Naive B cell (primary cell): ENCODE measurements at regions not wholly inside any gene's neighbourhood (a gene's known extent, or its start where the extent isn't known, plus 50 kb on each side); places are given as distances from the start of the nearest gene placed in this dataset.

ENCODE experiments used
- ATAC-seq, 2 donors: fragments of 150-1000 bp; cut with Tn5 transposase; 2 replicates each; pipeline ENCODE4 v1.10.0; 2021; ENCODE audit warnings: low read depth in 2 of 2, mild to moderate bottlenecking in 2 of 2, moderate library complexity in 2 of 2
- DNase-seq: peaks from one replicate; pipeline ENCODE4 v3.0.0; 2022
- H3K27ac Mint-ChIP-seq, 6 donors: one replicate each; pipeline ENCODE4 v1.8.0; 2020 to 2022; ENCODE audit warnings: mild to moderate bottlenecking in 6 of 6, mixed read lengths in 6 of 6, moderate library complexity in 5 of 6, inconsistent platforms in 2 of 6
- H3K27me3 Mint-ChIP-seq, 3 donors: one replicate each; pipeline ENCODE4 v1.8.0; 2021 to 2022; ENCODE audit warnings: mixed read lengths in 3 of 3, mild to moderate bottlenecking in 1 of 3
- H3K36me3 Mint-ChIP-seq, 2 donors: one replicate each; pipeline ENCODE4 v1.8.0; 2020 to 2022; ENCODE audit warnings: mixed read lengths in 2 of 2, inconsistent platforms in 1 of 2, mild to moderate bottlenecking in 1 of 2
- H3K4me1 Mint-ChIP-seq, 3 donors: one replicate each; pipeline ENCODE4 v1.8.0; 2020 to 2022; ENCODE audit warnings: mixed read lengths in 3 of 3, inconsistent platforms in 1 of 3, mild to moderate bottlenecking in 1 of 3, moderate library complexity in 1 of 3
- H3K4me3 Mint-ChIP-seq, 8 donors: one replicate each; pipeline ENCODE4 v1.8.0; 2020 to 2022; ENCODE audit warnings: mild to moderate bottlenecking in 8 of 8, mixed read lengths in 8 of 8, moderate library complexity in 8 of 8, inconsistent platforms in 2 of 8
- H3K9me3 Mint-ChIP-seq, 7 donors: one replicate each; pipeline ENCODE4 v1.8.0; 2020 to 2022; ENCODE audit warnings: mixed read lengths in 7 of 7, mild to moderate bottlenecking in 5 of 7, inconsistent platforms in 2 of 7, moderate library complexity in 1 of 7

DNA sequence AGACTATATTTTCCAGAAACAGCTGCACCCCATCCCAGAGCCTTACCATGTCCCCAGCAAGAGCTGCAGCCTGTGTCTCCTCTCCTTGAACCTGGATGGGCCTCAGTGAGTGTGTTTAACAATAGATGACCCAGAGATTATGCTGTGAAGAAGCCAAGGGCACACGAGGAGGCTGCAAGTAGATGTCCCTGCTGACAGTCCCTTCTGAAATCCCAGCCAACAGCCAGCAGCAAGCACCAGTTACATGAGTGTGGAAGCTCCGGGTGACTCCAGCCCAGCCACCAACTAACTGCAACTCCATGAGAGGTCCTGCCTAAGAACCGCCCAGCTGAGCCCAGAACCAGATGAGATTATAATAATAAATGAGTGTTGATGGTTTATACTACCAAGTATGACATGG lies 191.7 kb downstream of the BCL11B start:
- DNase-seq (no peak), ATAC-seq (no peak)
- Mint-ChIP-seq H3K4me1 (no peaks in the 10 kb centered on the region), H3K9me3 (peaks cover 4 to 16% (median 10%) of the 10 kb centered on the region in 7 donors), H3K27me3 (no peaks in the 10 kb centered on the region), H3K36me3 (no peaks in the 10 kb centered on the region), H3K27ac (no peak overlapping the region), H3K4me3 (no peak overlapping the region)

DNA sequence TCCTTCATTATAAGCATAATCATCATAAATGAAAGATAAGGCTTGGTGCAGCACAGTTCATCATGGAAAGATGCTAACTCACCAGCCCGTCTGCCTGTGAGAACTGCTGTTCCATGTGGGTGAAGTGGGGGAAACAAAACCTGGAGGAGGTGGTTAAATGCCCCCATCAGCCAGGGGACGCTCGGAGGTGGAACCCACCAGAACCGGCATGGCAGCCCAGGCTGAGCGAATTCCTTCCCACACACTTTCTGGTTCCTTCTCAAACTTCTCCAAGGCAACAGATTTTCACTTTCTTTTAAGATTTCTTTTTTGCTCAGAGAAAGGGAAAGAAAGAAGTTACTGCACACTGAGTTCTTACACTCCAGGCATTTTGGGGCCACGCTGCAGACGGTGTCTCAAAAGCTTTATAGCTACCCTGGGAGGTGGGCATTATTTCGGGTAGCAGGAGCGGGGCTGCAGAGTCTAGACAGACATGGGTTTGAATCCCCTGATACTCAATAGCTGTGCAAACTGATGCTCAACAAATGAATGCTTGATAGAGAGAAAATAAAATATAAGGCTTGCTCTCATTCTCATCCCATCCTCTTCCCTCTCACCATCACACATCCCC lies 190.7 kb downstream of the BCL11B start:
- ATAC-seq (no peak), DNase-seq (no peak)
- Mint-ChIP-seq H3K9me3 (peaks cover 4 to 13% (median 8%) of the 10 kb centered on the region in 7 donors), H3K36me3 (no peaks in the 10 kb centered on the region), H3K27me3 (no peaks in the 10 kb centered on the region), H3K27ac (no peak overlapping the region), H3K4me1 (no peaks in the 10 kb centered on the region), H3K4me3 (no peak overlapping the region)

DNA sequence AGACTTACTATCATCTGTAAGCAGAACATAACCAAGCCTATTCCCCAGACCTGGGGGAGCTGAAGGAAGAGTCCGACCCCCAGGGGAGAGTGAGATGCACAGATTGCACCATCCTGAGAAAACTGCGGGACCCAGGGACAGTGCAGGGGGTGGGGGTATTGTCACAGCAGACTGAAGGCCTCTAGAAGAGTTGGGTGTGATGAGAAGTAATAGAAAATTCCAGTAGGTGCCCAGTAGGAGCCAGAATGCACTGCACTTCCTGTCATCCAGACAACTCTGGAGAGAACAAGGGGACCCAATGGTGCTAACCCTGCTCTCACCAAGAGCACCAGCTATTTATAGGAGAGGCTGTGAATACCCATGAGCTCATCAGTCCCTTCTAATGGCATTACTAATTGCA lies 190.1 kb downstream of the BCL11B start:
- Mint-ChIP-seq H3K4me3 (no peak overlapping the region), H3K27ac (no peak overlapping the region), H3K27me3 (no peaks in the 10 kb centered on the region), H3K36me3 (no peaks in the 10 kb centered on the region), H3K4me1 (no peaks in the 10 kb centered on the region), H3K9me3 (peaks cover 4 to 15% (median 8%) of the 10 kb centered on the region in 7 donors)
- no peak for ATAC-seq
- DNase-seq, result no peak

DNA sequence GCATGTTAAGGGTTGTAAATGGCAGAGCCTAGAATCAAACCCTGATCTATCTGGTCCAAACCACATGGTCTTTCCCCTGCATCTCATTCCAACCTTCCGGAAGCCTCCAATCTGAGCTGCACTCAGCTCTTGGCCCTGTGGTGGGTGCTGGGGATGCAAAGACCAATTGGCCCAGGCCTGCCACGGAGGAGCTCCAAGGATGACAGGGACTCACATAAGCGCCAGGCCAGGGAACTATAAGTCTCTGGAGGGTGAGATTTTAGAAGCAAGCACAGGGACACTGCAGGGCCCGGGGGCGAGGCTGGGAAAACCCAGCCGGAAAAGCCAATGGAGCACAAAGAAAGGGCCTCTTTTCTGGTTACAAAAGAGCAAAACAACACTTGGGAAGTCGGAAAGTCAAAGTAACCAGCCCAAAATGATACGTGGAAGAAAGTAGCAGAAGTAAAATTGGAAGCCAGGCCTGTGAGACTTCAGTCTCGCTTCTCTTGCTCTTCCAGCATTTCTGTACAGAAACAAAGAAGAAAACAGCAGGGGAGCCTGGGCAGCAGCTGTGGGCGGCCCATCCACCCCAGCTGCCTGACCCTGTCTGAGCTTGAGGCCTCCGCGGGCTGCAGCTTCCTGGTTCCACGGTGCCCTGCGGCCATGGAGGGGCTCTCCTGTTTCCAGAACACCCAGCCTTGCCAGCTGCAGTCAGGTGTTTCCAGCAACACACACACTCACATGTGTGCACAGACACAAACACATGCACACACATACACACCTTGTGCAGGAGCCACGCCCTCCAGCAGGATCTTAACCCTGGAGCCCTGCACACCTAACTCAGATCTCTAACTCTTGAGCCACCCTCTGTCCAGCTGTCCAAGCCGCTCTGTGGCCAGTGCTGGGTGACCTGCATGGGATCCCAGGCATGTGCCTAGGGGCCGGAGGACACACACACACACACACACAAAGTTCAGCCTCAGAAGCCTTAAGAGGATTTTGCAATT lies 178.2 kb downstream of the BCL11B start:
- H3K27ac Mint-ChIP-seq, result no peak overlapping the region
- H3K4me3 Mint-ChIP-seq, result no peak overlapping the region
- H3K27me3 Mint-ChIP-seq, result peaks cover 0 to 3% (median 0%) of the 10 kb centered on the region in 3 donors
- ATAC-seq (no peak), DNase-seq (no peak)
- H3K36me3 Mint-ChIP-seq, result no peaks in the 10 kb centered on the region
- no peaks in the 10 kb centered on the region for H3K4me1 Mint-ChIP-seq
- H3K9me3 Mint-ChIP-seq, result peaks cover 0 to 18% (median 7%) of the 10 kb centered on the region in 7 donors

DNA sequence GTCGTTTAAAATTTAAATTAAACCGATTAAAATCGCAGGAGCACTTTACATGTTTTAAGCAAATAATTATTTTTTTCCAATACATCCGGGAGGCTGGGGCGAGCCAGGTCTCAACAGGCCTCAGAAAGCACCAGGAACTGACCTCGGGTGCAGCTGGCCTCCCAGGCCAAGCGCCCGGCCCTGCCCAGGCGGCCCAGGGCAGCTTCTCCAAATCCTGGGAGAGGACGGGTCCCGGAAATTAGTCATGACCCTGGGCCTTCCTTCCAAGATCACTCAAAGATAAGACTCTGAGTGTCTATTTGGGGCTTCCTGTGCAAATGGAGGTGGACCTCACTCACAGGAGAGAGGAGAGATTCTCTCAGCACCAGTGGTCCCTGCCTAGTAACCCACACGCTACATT lies 177.1 kb downstream of the BCL11B start:
- Mint-ChIP-seq H3K4me1 (no peaks in the 10 kb centered on the region), H3K27ac (peak overlapping the region in 1 of 6 donors; percentile 93)

DNA sequence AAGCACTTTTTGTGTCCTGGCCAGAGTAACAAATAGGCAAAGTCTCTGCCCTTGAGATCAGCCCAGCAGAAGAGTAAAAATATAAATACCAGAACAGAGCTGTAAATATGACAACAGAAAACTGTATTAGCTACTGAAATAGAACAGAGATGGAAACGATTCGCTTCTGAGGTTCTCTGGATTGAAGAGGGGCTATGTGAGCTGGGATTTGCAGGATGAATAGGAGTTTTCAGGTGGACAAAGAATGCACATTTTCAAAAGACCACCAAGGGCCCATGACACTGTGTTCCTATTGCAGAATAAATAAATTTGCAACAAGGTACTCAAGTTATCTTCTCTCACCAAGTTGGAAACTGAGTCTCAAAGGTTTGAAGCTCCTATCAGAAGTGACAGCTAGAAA lies 176.6 kb downstream of the BCL11B start:
- no peak overlapping the region for H3K4me3 Mint-ChIP-seq
- H3K27ac Mint-ChIP-seq, result no peak overlapping the region
- H3K27me3 Mint-ChIP-seq, result no peaks in the 10 kb centered on the region
- H3K9me3 Mint-ChIP-seq, result peaks cover 4 to 18% (median 7%) of the 10 kb centered on the region in 7 donors
- no peaks in the 10 kb centered on the region for H3K36me3 Mint-ChIP-seq
- no peaks in the 10 kb centered on the region for H3K4me1 Mint-ChIP-seq
- DNase-seq, result no peak
- ATAC-seq, result no peak

More for the DNA sequence above, 177.1 kb downstream of the BCL11B start:
- peaks cover 2 to 18% (median 7%) of the 10 kb centered on the region in 7 donors for H3K9me3 Mint-ChIP-seq
- no peak for ATAC-seq
- no peak overlapping the region for H3K4me3 Mint-ChIP-seq
- no peaks in the 10 kb centered on the region for H3K36me3 Mint-ChIP-seq
- no peak for DNase-seq
- H3K27me3 Mint-ChIP-seq, result no peaks in the 10 kb centered on the region

DNA sequence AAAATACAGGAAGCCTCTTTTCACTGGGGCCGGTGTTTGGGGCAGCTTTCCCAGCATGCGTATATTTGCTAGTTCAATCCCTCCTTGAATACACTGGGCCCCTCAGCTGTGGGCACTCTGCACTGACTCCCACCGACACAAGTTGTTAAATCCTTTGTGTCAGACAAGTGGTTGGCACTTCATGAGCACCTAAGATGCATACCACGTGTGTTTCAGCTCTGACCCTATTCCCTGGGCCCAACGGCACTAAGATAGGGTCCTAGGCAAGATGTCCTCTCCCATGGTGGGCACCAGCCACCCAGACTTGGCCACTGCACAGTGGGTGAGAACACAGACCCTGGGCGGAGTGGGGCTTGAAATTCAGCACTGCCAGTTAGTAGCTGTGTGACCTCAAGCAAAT lies 173.8 kb downstream of the BCL11B start:
- Mint-ChIP-seq H3K27me3 (no peaks in the 10 kb centered on the region), H3K36me3 (no peaks in the 10 kb centered on the region), H3K9me3 (peaks cover 0 to 9% (median 4%) of the 10 kb centered on the region in 7 donors), H3K4me3 (no peak overlapping the region), H3K27ac (no peak overlapping the region), H3K4me1 (no peaks in the 10 kb centered on the region)
- ATAC-seq (no peak), DNase-seq (no peak)

DNA sequence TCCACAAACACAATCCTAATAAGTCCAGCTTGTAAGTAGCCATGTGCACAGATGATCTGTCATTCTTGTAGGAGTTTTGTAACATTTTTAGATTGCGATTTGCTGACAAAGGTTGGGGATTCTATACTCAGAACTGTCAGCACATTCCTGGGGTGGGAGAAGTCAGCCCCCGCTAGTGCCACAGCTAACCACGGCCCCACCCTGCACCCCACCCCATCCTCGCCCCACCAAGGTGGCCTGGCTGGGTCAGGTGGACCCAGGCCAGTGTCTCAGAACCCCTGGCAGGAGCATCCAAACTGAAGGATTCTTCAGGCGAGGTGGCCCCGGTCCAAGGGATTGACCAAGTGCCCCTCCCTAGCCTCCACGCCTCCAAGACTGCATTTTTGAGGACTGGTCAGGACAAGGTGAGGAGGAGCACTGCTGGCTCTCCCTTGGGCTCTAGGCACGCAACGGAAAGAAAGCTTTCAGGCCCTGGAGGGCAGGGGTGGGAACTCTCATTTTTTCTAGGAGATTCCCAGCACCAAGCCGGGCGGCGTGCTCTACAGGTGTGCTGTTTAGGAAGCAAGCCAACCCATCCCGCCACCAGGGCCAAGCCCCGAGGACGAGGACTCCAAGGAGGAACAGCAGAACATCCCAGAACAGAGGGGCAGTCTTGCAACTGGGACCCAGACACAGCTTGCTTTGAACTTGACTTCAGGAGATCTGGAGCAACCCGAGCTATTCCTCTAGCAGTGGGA lies 172.8 kb downstream of the BCL11B start:
- no peak for DNase-seq
- Mint-ChIP-seq H3K4me1 (no peaks in the 10 kb centered on the region), H3K9me3 (peaks cover 1 to 7% (median 4%) of the 10 kb centered on the region in 7 donors), H3K27ac (no peak overlapping the region), H3K4me3 (no peak overlapping the region), H3K36me3 (no peaks in the 10 kb centered on the region), H3K27me3 (no peaks in the 10 kb centered on the region)
- no peak for ATAC-seq

DNA sequence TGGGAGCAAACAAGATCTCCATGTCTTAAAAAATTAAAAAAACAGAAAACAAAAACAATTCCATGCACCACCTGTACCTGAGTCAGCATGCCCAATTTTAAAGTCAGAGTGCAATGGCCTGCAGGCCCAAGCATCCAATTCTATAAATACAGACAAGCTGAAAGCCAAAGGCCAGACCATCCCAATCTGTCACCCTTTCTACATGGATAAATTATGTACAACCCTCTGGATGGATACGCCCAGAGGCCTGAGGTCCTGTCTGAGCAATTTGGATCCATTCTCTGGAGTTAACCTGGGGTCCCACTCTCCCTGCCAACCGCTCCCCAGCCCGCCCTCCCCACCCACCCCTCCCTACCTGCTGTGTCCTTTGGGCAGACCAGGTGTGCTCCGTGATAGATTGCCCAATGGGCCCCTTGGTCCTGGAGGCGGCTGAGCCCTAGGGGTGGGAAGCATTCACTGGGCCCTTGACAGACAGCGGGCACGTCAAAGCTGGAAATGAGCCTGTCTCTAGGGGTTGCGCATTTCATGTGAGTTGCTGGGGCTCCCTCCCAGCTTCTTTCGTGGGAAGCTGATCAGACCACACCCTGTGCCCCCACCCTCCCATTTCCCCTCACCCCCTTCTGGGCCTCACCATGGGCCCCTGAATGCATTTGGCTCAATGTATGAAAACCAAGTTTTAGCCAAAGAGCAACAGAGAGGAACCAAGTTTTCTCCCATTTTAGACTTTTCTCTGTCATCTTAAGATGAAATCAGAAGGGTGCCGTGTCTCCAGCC lies 171.3 kb downstream of the BCL11B start:
- no peak for ATAC-seq
- H3K36me3 Mint-ChIP-seq, result peaks cover 3 to 7% of the 10 kb centered on the region in 2 donors
- DNase-seq, result no peak
- no peak overlapping the region for H3K27ac Mint-ChIP-seq
- H3K27me3 Mint-ChIP-seq, result no peaks in the 10 kb centered on the region
- no peaks in the 10 kb centered on the region for H3K4me1 Mint-ChIP-seq
- peaks cover 4 to 20% (median 10%) of the 10 kb centered on the region in 7 donors for H3K9me3 Mint-ChIP-seq
- no peak overlapping the region for H3K4me3 Mint-ChIP-seq

DNA sequence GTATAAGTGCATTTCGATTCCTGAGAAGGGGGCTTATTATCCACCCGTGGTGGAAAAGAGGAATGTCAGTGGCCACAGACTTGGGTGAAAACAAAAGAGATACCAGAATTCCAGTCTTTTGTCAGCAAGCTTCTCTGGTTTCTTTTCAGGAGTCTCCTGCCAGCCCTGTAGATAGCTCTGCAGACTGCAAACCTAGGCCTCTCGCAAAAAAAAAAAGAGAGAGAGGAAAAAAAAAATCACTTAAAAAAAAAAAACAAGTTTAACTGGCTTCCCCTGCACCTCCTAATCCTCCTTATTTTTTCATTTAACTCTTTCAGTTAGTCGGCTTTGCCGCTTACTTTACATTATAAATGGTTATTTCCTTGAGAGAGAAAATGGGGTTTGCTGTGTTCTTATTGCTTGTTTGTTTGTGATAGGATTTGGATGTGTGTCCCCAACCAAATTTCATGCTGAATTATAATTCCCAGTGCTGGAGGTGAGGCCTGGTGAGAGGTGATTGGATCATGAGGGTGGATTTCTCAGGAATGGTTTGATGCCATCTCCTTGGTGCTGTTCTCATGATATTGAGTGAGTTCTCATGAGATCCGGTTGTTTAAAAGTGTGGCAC lies 170.0 kb downstream of the BCL11B start:
- Mint-ChIP-seq H3K4me3 (no peak overlapping the region), H3K4me1 (no peaks in the 10 kb centered on the region), H3K36me3 (peaks cover 5 to 7% of the 10 kb centered on the region in 2 donors), H3K27ac (no peak overlapping the region), H3K27me3 (no peaks in the 10 kb centered on the region), H3K9me3 (peaks cover 6 to 24% (median 13%) of the 10 kb centered on the region in 7 donors)
- DNase-seq, result no peak
- no peak for ATAC-seq

DNA sequence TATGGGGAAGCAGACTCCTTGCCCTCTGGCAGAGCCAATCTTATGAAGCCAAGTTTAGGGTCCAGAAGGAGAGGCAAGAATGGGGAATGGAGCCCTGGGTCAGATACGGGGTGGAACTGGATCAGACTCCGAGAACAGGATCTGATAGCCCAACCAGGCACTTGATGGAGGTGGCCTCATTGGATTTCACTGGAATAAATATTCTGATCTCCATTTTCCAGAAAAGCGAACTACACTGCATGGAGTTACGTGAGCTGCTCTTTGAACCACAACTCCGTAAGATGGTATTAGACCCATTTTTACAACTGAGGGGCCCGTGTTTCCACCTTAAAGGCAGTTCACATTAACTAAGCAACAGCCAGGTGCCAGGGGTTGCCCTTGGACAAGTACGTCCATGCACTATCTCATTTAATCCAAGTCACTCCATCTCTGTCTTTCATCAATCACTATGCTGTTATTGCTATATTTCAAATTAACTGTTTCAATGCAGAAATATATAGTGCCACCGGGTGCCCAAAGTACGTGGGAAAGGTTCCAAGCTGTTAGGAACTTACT lies 155.2 kb downstream of the BCL11B start:
- peaks cover 0 to 10% (median 3%) of the 10 kb centered on the region in 7 donors for H3K9me3 Mint-ChIP-seq
- no peak overlapping the region for H3K27ac Mint-ChIP-seq
- DNase-seq (no peak), ATAC-seq (no peak)
- H3K27me3 Mint-ChIP-seq, result peaks cover 0 to 17% (median 14%) of the 10 kb centered on the region in 3 donors
- no peak overlapping the region for H3K4me3 Mint-ChIP-seq
- no peaks in the 10 kb centered on the region for H3K4me1 Mint-ChIP-seq
- no peaks in the 10 kb centered on the region for H3K36me3 Mint-ChIP-seq

DNA sequence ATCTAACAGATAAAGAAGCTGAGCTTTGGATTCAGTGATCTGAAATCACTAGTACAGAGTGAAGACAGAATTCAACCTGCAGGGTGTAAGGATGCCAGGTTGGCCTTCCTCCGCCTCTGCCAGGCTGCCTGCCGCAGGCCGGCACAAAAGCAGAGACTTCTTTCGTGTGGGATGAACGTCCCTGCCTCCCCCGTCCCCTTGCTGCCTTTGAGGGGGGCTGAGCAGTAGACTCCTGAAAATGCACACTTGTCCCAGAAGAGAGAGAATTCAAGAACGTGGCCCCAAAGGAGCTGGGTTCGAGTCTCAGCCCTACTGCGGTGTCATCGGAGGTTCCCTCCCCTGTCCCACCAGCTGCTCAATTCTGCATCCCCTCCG lies 154.3 kb downstream of the BCL11B start:
- DNase-seq (no peak), ATAC-seq (no peak)
- no peak overlapping the region for H3K4me3 Mint-ChIP-seq
- H3K27me3 Mint-ChIP-seq, result peaks cover 0 to 17% (median 14%) of the 10 kb centered on the region in 3 donors
- H3K36me3 Mint-ChIP-seq, result no peaks in the 10 kb centered on the region
- H3K27ac Mint-ChIP-seq, result no peak overlapping the region
- no peaks in the 10 kb centered on the region for H3K4me1 Mint-ChIP-seq
- peaks cover 0 to 10% (median 0%) of the 10 kb centered on the region in 7 donors for H3K9me3 Mint-ChIP-seq
